HG02642 (cell line): ENCODE measurements at regions not wholly inside any gene's neighbourhood (a gene's known extent, or its start where the extent isn't known, plus 50 kb on each side); places are given as distances from the start of the nearest gene placed in this dataset.

Source experiments
- ATAC-seq: cut with Tn5 transposase; IDR thresholded peaks from one replicate; pipeline ENCODE4 v1.9.1; 2021; ENCODE audit warnings: mild to moderate bottlenecking; ENCODE audit not compliant: unreplicated experiment, poor library complexity

DNA sequence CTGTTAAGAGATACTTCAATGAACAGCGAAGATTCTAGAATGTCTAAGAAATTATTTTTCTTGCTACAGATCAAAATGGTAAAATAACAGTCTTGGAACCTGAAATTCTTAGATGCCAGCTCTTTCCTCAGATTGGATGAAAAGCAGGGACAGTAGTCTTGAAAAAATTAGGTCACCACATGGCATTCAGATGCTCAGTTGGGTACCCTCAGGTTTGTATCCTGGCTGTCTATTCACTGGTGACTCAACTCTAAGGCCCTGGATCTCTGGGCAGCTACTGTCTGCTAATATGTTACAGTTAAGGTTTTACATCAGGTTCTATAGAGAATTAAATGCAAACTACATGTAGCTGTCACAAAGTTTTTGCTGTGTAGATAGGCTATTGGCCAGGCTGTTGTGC lies 528.9 kb upstream of the ADAMTS5 start:
- ATAC-seq = no peak

DNA sequence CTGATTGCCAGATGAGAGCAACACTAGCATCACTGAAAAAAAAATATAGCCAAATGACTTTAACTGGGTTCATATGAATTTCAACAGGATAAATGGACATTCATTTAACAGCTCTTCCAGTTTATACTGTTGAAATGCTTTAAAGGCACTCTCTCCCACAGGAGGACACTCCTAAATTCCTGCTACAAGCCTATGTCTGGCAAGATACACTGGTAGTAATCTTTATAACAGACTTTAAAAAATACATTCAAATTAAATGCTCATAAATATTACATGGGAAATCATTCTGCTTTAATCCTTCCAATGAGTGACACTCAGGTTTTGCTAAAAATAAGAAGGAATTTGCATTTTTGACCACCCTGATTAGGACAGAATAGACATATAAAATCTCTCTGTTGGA lies 526.7 kb upstream of the ADAMTS5 start:
- ATAC-seq = no peak

DNA sequence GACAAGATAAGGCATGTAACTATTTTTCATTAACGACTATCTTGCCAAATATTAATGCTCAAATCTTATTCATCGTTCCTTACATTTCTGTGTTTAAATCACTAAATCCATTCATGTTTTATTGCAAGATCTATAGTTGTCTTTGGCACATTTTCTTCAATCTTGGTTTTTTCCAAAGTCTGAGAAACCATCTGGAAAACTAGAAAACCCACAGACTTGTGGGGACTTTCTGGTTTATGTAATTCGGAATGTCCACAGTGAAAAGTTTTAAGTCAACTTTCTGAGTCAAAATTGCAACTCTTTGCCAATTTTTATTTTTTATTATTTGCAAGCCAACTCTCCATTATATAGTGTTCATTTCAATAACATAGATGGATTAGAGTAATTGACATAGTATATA lies 520.8 kb upstream of the ADAMTS5 start:
- no peak for ATAC-seq

DNA sequence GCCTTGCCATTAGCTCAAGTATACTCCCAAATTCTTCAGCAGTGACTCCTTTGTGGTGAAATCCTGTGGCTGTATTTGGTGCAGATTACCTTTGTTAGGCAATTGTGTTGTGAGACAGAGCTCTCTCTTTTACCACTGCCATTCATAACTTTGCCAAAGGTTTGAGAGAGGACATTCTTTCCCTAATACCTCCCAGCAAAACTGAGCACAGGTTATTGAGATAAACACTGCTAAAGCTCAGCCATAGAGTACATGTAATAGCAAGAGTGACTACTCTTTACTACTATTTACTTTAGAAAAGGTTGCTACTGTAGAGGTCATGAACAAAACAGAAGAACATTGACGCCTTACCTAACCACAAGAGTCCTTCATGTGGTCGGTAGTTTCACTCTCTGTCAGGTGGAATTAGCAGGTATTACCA lies 514.0 kb upstream of the ADAMTS5 start:
- no peak for ATAC-seq

DNA sequence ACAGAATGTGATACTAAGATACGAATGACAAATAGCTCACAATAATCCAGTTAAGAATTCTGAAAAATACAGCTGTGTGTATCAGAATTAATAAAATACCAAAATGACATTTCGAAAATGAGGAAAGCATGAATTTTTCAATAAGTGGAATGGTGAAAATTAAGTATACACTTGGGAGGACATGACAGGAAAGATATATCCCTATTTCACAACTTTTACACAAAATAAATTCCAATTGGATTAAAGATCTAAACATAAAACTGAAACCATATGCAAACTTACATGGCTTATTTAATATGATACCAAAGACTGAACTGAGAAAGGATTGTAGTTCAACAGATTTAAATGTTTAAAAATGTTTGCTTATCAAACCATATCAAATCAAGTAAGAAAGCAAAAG lies 510.4 kb upstream of the ADAMTS5 start:
- no peak for ATAC-seq

DNA sequence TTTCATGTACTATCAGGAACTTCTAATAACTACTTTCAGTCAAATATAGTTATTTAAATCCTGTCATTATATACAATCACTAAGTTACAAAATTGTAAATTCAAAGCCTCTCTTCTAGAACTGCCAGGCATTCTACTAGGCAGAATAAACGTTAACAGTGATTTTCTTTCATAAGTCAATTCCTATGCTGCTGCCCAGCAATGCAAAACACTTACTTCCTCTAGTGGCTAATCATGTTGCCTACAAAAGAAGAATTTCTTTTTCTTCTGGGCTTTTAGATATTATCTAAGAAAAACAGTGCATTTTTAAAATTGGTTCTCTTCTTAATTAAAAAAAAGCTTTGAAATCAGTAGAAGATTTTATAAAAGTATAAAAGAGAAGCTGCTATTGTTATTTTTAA lies 509.8 kb upstream of the ADAMTS5 start:
- ATAC-seq = no peak

DNA sequence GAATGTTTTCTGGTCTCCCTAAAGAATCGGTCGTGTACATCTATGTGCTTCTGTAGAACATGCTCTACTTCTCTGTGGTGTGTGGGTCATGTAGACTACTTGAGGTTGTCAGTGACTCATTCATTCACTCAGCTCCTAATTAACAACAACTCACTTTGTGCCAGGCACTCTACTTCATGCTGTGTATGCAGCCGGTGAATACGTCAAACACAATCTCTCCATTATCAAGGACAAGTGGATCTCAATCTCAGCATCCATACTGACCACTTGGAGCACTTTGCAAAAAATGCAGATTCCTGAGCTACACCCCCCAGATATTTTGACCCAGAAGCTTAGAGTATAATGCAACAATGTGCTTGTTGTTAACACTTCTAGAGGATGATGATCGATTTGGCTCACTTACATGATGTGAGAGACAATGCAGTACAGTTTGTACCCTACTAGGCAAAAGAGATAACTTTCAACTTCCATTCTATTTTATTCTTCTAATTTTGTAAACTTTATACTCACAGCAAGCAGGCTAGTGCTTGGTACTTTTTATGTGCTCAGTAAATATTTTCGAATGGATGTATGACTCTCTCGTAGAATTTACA lies 508.6 kb upstream of the ADAMTS5 start:
- ATAC-seq = no peak

DNA sequence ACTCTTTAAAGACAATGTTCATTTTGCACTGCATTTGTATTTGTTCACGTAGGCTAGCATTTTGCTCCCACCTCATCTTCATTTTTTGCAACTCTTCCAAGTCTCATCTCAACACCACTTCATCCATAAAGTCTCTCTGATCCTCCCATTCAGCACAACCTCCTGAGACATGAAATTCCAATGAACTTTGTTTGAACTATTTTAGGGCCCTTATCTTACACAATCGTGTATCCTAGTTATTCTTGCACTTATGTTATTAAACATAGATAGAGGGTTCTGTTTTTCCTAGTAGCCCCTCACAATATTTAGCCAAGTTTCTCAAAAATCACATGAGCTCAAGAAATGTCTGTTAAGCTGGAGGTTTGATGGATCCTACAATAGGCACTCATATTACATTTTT lies 500.5 kb upstream of the ADAMTS5 start:
- no peak for ATAC-seq

DNA sequence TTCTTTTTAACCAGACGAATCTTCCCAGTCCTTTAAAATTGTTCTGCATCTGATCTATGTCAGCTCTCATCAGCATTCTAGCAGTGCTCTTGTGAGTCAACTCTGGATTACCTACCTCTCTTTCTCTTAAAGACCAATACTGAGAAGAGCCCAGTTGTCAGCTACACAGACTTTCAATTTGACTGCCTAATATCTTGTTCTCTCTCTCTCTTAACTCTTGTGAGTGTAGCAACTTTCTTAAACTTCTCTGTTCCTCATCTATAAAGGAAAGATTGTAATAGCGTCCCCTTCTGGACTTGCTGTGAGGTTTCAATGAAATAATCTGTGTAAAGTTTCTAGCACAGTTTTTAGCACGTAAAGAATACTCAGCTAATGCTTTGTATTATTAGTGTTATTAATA lies 499.3 kb upstream of the ADAMTS5 start:
- no peak for ATAC-seq

DNA sequence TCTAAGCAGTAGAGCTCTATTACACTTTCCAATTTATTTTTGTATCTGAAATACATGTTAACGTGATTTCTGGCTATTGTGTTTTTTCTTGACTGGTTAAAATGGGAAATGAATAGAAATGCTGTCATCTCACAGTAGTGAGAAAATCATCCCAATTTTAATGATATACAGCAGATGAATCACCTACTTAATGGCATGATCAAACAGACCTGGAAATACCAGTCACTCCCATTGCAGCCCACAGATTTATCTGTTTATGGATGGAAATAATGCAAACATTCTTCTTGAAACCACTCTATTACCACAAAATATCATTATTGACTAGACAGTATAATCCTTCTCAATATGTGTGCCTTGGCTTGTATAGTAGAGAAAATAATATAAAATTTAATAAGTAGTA lies 497.8 kb upstream of the ADAMTS5 start:
- ATAC-seq = no peak

DNA sequence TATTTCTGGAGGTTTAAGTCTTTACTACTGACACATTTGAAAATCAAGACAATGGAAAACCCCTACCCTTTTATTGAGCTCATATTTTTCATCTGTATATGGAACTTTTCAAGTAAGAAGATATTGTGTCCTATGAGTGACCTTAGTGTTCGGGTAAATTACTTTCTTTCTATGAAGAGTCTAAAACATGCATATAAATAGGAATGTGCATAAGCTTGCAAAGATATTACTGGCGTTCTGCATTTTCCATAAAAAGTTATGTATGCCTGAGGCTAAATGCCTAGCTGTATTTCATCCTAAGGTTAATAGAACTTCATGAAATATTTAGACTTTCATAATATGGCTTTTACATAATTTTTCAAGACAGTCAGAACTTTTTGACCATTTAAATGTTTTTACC lies 495.8 kb upstream of the ADAMTS5 start:
- ATAC-seq = no peak

DNA sequence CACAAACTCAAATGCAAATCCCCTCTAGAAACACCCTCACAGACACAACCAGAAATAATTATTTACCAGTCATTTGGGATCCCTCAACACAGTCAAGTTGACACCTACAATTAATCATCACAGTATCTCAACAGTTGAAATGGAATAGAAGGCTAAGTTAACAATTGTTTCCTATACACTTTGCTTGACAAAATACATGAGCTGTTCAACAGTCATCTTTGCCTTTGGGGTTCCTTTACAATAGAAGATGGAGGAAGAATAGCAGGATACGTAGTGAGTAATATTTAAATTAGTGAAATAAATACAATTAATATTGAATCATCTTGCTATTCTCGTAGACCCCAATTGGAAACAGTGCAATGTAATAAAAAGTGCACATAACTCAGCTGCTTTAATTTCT lies 487.3 kb upstream of the ADAMTS5 start:
- ATAC-seq = no peak

DNA sequence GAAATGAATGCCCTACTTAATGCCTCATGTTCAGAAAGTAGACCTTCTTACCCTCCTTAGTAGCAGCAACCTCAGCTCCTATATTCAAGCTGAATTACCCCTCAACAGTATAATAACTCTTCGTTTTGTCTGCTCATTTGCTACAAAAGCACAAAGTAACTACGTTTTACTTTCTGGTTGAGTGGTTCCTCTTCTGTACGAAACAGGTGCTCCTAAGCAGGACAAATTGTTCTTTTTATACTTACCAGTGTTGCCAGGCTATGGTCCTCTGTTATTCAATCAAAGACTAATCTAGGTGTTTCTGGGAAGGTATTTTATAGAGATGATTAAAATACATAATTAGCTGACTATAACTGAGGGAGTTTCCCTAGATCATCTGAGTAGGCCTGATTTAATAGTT lies 484.2 kb upstream of the ADAMTS5 start:
- no peak for ATAC-seq

DNA sequence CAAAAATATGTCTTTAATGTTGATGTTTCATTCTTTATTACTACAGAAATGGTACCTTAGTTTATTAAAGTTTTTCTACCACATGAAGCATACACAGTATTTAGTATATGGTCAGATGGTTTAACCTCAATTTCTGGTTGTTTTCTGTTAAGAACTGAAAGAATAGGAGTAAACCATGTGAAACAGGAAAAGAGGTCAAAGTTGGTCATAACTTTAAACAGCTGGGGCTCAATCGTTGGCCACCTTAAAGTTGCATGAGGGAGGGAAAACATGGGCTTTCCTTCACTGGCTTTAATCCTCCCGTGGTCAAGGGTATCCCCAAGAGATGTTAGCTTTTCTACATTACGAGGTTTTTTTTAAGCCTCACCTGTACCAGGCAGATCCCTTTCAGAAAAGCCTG lies 483.3 kb upstream of the ADAMTS5 start:
- no peak for ATAC-seq

DNA sequence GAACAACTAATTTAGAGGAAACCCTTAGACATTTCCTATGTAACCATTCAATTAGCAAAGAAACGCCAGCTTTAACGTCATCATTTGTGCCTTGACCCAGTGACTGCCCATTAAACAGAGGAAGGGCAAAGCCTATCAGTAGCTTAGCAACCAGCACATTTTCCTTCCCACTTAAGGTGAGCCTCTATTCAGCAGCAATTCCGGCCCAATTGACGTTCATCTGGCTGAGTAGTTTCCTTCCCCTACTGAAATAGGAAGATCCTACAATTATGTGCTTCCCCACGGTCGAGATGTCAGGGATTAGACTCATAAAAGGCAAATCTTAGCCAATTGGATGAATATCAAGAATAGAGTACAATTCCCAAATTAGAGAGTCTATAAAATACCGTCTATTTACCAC lies 482.1 kb upstream of the ADAMTS5 start:
- no peak for ATAC-seq

DNA sequence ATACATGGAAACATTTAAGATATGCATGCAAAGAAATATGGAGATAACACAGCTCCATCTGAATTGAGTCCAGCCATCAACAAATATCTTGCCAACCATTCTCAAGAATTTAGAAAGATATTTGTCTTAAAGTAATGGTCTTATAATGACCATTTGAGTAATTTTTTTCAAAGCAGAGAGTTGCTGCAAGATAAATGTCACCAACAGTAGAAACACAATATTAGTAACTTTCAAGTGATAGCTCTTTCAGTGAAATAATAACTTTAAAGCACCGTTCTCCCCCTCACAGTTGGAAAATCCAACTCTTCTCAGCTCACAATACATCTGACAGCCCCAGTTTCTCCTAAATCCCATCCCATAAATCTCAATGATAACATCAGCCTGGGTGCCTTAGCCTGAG lies 481.0 kb upstream of the ADAMTS5 start:
- no peak for ATAC-seq

DNA sequence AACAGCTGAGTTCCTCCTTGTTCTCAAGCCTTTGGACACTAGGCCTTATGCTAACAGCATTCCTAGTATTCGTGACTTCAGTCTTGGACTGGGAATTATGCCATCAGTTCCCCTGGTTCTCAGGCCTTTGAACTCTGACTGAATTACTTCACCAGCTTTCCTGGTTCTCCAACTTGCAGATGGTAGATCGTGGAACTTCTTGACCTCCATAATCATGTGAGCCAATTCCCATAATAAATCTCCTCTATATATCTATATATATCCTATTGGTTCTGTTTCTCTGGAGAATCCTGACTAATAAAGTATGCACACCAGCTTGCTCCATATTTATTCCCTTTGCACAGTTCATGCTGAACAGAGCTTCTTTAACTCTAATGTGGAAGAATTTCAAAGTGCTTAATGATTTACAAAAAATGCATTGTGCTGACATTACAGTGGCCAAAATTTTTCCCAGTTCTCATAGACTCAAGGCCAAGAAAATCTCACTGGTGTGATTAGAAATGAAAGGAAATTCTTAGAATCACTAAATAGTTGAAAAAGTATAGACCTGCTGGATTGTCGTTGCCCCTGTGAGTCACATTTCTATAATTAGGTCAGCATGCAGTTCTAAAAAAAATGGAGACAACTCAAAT lies 462.9 kb upstream of the ADAMTS5 start:
- no peak for ATAC-seq

DNA sequence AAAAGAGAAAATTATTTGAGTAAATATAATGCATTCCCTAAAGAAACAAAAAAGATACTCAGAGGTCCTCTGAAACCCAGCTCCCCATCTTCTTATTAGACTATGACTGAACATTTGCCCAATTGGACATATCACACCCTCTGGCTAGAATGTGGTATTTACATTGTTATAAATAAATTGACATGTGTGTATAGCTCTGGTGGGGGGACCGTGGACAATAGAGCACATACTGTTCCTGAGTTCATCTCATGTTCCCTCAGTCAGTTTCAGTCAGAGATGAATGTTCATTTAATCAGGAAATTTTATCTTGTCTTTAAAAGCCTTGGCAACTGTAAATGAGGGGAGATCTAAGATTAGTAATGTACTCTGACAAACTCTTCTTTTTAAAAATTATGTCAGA lies 459.3 kb upstream of the ADAMTS5 start:
- ATAC-seq = no peak

DNA sequence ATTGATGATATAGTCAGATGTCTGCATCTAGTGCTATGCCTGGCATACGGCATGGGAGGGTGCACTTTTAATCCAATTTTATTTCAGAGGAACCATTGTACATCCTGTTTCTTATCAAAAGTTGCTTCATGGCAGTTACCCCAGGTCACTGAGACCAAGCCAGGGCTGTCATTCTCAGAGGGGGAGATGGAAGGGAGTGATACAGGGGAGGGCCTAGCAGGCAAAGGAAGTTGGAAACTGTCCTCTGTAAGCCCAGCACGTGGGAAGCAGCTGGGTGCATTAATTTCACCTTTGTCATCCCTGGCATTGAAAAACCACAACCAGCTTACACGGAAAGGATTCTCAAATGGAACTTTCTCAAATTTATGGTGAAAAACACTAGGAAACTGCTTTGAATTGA lies 458.7 kb upstream of the ADAMTS5 start:
- no peak for ATAC-seq

DNA sequence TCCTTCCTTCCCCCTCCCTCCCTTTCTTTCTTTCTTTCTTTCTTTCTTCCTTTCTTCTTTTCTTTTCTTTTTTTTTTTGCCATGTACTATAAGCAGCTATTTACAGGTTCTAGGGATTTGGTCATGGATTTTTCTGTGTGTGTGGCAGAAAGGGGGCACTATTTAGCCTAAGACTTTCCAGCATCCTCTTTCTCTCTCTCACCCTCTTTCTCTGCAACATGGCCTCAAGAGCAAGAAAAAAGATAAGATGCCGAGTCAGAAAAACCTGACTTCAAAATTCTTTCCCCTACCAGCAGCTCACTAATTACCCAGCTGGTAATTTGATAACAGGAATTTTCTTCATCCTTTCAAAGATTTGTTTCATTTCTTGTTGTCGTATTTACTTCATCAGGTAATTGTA lies 458.3 kb upstream of the ADAMTS5 start:
- no peak for ATAC-seq

DNA sequence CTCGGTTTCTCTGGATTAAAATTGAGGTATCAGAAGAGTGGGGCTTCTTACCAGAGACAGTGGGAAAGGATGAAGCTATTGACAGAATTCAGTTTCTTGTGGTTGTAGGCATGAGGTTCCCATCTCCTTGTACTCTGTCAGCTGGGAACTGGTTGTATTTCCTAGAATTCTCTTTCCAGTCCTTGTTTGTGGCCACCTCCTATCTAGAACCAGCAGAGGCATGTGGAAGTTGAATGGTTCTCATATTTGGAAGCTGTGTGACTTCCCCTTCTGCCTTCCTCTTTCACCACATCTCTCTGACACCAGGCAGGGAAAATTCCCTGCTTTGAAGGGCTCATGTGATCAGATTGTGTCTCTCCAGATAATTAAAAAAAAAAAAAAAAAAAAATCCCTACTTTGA lies 457.7 kb upstream of the ADAMTS5 start:
- ATAC-seq = no peak

DNA sequence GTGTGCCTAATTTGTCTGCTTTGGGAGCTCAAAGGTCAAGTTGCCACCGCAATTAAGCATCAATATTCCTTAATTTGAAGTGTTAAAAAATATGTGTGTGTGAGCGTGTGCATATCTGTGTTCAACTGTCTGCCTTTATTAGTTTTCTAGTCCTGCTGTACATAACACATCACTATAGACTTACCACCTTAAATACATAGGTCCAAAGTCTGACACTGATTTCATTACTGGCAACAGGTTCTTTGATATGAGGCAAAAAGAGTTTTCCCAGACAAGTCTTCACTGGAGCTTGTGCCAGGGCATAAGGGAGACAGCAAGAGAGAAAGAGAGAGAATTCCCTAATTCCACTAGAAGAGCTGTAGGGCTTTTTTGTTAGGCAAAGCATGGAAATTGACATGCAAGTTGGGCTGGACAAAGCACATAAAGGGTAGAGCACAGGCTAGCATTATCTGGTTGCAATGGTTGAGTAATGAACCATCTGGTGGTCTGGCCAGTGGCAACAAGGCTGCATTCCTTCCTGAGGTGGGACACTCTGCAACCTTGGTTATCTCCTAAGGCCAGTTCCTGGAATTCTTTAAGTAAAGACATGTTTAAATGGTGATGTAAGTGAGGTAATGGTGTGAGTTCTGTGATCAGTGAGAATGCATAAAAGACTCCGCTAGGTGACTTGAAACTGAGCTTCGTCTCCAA lies 457.2 kb upstream of the ADAMTS5 start:
- ATAC-seq = no peak
